H1 (cell line): ENCODE measurements at regions not wholly inside any gene's neighbourhood (a gene's known extent, or its start where the extent isn't known, plus 50 kb on each side); places are given as distances from the start of the nearest gene placed in this dataset.

Experiments
- EGR1 ChIP-seq: IDR thresholded peaks from 2 replicates; pipeline ENCODE4 v1.6.1; 2011; ENCODE audit warnings: low read depth, low read length, borderline replicate concordance
- POLR2AphosphoS5 ChIP-seq: IDR thresholded peaks from 2 replicates; pipeline ENCODE4 v1.6.1; 2011; ENCODE audit warnings: low read depth, low read length
- RNF2 ChIP-seq: fragments of 200-900, 300-1000 bp; sonication (generic); IDR thresholded peaks from 2 replicates; pipeline ENCODE4 v1.7.1; 2016; ENCODE audit warnings: borderline replicate concordance, low read depth, mild to moderate bottlenecking, antibody characterized with exemption, low read length; ENCODE audit not compliant: poor library complexity, severe bottlenecking; ENCODE audit errors: missing control alignments

DNA sequence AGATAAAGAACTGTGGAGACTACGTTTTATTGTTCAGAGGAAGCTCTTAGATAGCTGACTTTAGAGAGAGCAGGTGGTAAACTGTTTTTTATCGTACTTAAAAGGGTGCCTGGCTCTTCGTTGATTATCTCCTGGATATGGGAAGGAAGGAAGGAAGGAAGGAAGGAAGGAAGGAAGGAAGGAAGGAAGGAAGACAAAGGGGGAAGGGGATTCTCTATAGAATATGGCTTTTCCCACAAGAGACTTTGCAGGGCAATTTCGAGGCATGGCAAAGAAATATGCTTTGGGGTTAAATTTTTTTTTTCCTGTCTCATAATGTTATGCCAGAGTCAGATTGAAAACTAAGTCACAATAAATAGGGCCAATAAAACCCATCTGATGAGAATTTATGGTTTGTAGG lies 271.9 kb upstream of the POU1F1 start (continued):
- TF ChIP-seq EGR1 (no peak), RNF2 (no peak), POLR2AphosphoS5 (no peak)
